ENCODE measurements at regions not wholly inside any gene's neighbourhood (a gene's known extent, or its start where the extent isn't known, plus 50 kb on each side); places are given as distances from the start of the nearest gene placed in this dataset.

DNA sequence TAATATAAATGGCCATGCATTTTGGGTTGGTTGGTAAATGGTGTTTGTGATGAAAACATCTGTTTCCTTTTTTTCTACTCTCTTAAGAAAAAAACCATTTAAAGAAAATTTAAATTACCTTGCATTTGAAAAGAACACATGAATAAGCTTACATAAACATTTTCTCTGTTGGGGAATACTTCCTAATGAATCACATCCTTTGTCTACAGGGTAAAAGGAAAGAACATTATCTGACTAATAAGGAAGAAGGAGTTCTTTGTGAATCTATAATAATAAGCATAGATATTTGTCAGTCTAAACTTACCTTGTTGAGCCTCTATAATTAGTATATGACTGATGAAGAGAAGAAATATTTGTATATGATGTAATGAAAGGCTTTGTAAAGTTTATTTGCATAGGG is 254.1 kb upstream of the ZNF717 start:
- no peak overlapping the region for H3K4me3 ChIP-seq (ENCODE audit: low read depth, low read length)
- in situ Hi-C loops (cut with HindIII; ENCODE audit: low sequenced_read_pairs), result no loop called here
- TF ChIP-seq, protein P1, sequence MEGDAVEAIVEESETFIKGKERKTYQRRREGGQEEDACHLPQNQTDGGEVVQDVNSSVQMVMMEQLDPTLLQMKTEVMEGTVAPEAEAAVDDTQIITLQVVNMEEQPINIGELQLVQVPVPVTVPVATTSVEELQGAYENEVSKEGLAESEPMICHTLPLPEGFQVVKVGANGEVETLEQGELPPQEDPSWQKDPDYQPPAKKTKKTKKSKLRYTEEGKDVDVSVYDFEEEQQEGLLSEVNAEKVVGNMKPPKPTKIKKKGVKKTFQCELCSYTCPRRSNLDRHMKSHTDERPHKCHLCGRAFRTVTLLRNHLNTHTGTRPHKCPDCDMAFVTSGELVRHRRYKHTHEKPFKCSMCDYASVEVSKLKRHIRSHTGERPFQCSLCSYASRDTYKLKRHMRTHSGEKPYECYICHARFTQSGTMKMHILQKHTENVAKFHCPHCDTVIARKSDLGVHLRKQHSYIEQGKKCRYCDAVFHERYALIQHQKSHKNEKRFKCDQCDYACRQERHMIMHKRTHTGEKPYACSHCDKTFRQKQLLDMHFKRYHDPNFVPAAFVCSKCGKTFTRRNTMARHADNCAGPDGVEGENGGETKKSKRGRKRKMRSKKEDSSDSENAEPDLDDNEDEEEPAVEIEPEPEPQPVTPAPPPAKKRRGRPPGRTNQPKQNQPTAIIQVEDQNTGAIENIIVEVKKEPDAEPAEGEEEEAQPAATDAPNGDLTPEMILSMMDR (IDR thresholded peaks at IDR 0.05; ENCODE audit: low read depth, low read length), result no peak
- peak; percentile 61 for DNase-seq (ENCODE audit: low read depth, low spot score)

DNA sequence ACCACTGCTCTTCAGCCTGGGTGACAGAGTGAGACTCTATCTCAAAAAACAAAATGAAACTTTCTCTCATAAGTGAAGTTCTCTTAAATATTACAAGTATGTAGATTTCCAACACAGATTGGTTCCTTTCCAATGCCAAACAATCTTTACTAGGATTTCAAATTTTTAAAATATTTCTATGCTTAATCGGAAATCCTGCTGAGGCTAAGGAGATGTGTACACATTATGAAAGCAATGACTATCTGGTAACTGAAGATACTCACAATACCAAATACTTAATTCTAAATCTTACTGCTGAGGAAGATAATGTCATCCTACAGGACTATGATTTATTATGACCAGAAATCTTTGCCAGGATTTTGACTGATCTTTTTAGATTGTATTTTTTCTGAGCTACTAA is 255.6 kb upstream of the ZNF717 start:
- in situ Hi-C loops (cut with HindIII; ENCODE audit: low sequenced_read_pairs), result no loop called here
- peak; percentile 63 for DNase-seq (ENCODE audit: low read depth, low spot score)
- TF ChIP-seq, protein P1 (IDR thresholded peaks at IDR 0.05; ENCODE audit: low read depth, low read length), result no peak
- no peak overlapping the region for H3K4me3 ChIP-seq (ENCODE audit: low read depth, low read length)

DNA sequence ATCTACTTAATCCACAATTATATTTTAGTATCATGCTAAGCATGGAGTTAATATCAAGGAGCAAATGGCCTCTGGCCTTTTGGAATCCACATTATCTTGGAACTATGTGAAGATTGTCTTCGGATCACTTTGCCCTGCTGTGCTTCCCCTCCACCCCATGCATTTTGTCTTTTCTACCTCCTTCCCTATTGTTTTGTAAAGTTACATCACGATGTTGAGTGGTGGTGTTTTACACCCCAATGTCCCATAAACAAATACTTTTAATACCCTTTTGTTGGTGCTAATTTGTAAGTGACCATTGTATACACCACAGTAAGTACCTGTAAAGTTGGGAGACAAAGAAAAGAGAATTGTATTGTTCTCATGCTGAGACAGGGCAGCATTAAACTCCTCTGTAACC is 258.4 kb upstream of the ZNF717 start:
- TF ChIP-seq, protein P1 (IDR thresholded peaks at IDR 0.05; ENCODE audit: low read depth, low read length), result no peak
- in situ Hi-C loops (cut with HindIII; ENCODE audit: low sequenced_read_pairs), result no loop called here
- no peak for DNase-seq (ENCODE audit: low read depth, low spot score)
- no peak overlapping the region for H3K4me3 ChIP-seq (ENCODE audit: low read depth, low read length)

DNA sequence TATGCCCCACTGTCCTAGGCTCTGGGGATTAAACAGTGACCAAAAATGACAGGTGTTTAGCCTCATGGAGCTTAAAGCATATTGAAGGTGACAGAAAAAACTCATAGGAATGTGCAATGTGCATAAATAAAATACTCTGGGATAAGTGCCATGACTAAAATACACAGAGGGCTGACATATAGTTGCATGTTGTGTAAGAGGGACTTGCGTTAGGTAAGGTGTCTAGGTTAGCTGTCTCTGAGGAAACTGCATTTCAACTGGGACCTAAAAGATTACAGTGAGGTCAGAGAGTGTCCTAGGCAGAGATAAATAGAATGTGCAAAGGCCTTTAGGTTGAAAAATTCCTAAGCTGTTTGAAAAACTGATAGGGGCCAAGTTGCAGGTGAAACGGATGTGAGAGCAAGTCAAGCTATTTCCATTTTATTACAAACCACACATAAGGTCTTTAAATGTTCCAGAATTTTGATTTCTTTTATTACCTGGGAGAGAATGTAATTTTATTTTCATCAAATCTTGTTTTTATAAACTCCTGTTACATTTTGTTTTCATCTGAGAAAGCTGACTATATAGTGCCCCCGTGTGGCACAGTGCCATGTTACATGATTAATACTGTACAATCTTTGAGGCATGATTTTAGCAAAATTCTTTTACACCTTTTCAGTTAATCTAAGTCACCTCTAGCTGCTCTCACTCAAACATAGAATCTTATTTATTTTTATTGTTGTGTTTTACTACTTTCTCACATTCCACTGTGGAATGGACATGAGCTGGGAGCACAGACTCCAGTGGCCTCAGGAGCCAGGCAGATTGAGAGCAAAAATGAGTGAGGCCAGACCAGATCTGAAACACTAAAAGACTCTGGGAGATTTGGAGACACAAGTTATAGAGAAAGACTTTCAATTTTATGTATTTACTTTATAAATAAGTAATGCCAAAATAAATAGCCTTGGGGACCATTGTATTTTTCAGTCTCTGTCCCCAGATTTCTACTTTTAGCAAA is 259.6 kb upstream of the ZNF717 start:
- H3K4me3 ChIP-seq (ENCODE audit: low read depth, low read length), result no peak overlapping the region
- DNase-seq (ENCODE audit: low read depth, low spot score), result peak; percentile 64
- in situ Hi-C loops (cut with HindIII; ENCODE audit: low sequenced_read_pairs), result no loop called here
- TF ChIP-seq, protein P1 (IDR thresholded peaks at IDR 0.05; ENCODE audit: low read depth, low read length), result peak; percentile 58

DNA sequence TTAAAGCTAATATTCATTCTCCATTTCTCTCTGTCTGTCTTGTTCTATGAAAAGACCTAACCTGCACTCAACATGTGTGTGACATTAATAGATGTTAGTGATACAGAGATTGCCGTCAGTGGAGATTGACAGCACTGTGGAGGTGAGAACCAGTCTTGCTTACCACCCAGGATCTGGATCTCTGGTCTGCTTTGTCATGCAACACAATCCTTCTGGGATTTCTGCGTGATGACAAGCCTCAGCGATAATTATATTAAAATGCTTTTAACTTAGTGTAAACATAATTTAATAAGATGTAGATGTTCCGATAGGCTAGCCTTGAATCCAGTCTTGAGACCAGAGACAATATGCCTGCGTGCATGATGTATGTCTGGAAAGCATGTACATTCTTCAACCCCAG is 262.0 kb upstream of the ZNF717 start:
- TF ChIP-seq, protein P1 (IDR thresholded peaks at IDR 0.05; ENCODE audit: low read depth, low read length), result no peak
- DNase-seq (ENCODE audit: low read depth, low spot score), result no peak
- in situ Hi-C loops (cut with HindIII; ENCODE audit: low sequenced_read_pairs), result no loop called here
- H3K4me3 ChIP-seq (ENCODE audit: low read depth, low read length), result no peak overlapping the region

DNA sequence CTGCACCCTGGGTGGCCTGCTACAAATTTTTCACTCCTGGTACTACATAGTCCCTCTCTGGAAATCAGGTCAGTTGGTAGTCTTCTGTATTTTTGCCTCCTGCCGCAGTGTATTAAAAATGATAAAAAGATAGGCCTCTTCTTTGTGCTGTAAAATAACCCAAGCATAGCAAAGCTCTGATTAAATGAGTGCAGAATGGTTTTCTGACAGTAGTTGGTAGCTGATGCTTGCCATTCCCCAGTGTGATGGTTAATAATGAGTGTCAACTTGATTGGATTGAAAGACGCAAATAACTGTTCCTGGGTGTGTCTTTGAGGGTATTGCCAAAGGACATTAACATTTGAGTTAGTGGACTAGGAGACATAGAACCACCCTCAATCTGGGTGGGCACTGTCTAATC is 264.4 kb upstream of the ZNF717 start:
- in situ Hi-C loops (cut with HindIII; ENCODE audit: low sequenced_read_pairs), result no loop called here
- TF ChIP-seq, protein P1 (IDR thresholded peaks at IDR 0.05; ENCODE audit: low read depth, low read length), result no peak
- no peak for DNase-seq (ENCODE audit: low read depth, low spot score)
- no peak overlapping the region for H3K4me3 ChIP-seq (ENCODE audit: low read depth, low read length)
